Suppressor macrophage (primary cell): ENCODE measurements at regions not wholly inside any gene's neighbourhood (a gene's known extent, or its start where the extent isn't known, plus 50 kb on each side); places are given as distances from the start of the nearest gene placed in this dataset.
A peak's percentile ranks its signal among the peaks of the same experiment; 100 is the strongest.
"Not testable (repeated sequence)": the region's sequence is repeated elsewhere in the genome, so short reads cannot be mapped to it uniquely, and the experiment has no call there.

Source experiments
- DNase-seq, 4 experiments: peaks; one replicate each; pipeline ENCODE4 v3.0.0-alpha.2; 2020 to 2022

DNA sequence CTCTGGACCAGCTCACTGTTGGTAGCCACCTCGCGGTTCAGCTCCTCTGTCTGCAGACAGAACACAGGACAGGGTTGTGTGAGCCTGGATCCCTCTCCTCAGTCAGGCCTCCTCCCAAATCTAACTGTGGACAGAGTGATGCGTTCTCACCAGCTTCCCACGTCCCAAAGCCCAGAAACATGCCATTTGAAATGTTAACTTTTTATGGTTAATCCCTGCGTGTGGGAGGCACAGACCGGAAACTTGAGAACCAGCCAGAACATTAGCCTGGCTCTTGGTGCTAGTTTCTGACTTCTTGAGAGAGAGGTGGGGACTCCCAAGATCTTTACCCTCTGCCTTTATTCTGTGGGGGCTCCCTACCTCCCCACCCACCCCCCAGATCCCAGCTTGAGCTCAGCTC lies 129.6 kb downstream of the TNFRSF13B start:
- DNase-seq, result not testable (repeated sequence)

DNA sequence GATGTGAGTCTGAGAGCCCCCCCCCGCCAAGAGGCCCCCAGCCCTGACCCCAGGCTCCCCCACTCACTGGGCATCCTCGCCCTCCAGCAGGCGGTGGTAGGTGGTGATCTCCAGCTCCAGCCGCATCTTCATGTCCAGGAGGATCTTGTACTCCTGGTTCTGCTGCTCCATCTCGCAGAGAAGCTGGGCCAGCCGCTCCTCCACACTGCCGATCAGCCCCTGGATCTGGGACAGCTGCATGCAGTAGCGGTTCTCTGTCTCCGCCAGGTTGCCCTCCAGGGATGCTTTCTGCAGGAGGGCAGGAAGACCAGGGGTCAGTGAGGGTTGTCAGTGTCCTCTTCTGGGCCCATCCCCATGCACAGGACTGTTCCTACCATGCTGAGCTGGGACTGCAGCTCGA lies 130.0 kb downstream of the TNFRSF13B start:
- not testable (repeated sequence) for DNase-seq

DNA sequence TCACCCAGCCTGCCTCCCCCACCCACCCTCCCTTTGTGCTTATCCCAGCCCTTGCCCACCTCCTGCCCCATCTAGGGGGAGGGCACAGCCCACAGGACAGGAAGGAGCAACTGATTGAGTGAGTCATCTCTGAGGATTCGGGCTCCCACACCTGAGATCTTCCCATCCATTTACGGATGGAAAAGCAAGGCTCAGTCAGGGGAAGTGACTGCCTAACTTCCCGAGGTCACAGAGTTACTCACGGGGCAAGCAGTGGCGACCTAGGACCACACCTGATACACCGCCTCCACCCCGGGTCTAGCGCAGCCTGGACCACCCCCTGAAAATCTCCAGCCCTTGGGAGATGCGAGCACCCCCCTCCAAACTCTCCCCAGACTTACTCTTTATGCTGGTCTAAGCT lies 131.7 kb downstream of the TNFRSF13B start:
- not testable (repeated sequence) for DNase-seq

DNA sequence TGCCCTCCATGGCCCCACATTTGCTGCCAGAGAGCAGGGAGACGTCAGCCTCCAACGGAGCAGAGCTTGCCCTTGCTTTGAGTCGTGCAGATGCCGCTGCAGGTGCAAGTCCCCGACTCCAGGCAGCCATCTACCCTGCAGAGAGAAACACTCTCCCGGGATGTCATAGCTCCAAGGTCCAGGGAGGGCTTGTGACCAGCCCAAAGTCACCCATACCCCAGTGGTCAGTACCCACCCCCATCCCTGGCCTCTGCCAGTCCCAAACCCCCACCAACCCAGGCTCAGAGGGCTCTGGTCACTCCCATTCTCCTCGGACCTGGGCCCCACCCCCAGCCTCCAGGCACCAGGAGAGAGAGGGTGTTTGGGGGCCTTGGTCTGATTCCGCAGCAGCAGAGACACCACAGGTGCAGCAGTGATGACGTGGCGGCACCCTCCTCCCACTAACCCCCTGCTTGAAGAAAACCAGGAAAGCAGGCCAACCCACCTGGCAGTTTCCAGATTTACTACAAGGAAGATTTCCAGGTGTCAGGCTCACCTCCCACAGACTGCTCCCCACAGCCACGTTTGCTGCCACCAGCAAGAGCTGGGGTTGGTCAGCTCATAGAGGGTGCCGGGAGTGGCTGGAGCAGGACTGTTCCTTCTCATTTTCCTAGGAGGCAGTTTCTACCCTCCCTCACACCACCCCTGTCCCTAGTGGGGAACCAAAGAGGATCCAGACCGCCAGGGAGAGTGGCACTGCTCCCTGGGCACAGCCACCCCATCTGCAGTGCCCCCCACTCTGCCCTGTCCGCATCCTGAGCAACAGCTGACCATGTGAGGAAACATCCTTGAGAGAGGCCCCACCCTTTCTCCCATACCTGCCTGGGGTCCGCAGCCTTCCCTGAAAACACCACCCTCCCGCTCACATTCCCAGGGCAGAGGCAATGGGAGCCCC lies 132.4 kb downstream of the TNFRSF13B start:
- not testable (repeated sequence) for DNase-seq

DNA sequence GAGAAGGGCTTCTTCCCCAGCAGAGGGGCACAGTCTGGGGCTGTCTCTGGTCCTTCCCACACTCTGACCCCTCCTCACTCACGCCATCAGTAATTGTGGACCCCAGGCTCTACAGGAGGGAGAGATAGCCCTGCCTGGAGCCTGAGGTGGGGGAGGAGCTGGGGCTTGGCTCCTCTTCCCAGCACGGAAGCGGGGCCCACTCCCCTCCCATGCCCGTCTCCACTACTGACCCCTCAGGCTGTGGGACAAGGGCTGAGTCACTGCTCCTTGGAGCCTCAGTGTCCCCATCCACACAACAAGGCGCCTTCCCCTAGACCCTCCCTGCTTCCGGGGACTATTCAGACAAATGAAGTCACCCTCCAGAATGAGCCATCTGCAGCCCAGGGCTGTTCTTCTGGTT lies 133.1 kb downstream of the TNFRSF13B start:
- DNase-seq, result not testable (repeated sequence)

DNA sequence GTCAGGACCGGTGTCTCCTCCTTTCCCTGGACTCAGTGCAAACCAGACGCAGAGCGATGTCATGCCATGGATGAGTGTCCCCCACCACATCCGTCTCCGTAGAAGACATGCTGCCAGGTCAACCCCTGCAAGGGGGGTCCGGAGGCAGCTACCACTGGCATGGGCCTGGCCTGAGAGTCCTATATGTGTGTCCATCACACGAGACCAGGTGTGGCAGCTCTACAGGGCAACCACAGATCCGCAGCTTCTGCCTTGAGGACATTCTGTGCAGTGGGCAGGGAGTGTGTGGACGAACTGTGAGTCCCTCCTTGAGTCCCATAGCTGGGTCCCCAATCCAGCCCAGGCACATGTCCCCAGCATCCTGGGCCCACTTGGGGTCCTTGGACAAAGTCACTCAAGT lies 133.6 kb downstream of the TNFRSF13B start:
- not testable (repeated sequence) for DNase-seq

DNA sequence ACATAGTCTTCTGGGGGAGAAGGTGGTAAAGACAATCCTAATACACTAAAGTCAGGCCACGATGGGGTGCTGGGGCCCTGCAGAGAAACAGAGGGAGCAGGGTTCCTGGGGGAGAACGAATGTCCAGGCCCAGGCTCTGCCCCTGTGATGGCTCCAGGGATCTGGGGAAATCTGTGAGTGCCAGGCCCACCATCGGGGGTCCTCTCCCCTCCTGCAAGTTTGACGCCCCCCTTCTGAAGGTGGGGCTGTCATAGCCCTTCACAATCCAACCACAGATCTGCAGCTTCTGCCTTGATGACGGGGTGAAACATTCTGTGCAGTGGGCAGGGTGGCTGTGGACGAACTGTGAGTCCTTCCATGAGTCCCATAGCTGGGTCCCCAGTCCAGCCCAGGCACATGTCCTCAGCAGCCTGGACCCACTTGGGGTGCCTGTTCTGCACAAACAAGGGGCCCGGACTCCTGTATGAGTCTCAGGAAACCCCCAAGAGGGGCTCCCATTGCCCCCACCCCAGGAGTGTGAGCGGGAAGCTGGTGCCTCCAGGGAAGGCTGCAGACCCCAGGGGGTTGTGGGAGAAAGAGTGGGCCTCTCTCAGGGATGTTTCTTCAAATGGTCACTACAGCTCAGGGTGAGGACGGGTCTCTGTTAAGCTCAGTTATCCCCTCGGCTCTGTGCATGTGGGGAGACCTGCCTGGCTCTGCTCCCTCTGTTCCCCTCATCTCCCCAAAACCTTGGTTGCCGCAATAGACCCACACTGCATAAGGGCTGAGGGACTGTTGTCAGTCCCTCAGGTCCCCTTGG lies 134.3 kb downstream of the TNFRSF13B start:
- not testable (repeated sequence) for DNase-seq

DNA sequence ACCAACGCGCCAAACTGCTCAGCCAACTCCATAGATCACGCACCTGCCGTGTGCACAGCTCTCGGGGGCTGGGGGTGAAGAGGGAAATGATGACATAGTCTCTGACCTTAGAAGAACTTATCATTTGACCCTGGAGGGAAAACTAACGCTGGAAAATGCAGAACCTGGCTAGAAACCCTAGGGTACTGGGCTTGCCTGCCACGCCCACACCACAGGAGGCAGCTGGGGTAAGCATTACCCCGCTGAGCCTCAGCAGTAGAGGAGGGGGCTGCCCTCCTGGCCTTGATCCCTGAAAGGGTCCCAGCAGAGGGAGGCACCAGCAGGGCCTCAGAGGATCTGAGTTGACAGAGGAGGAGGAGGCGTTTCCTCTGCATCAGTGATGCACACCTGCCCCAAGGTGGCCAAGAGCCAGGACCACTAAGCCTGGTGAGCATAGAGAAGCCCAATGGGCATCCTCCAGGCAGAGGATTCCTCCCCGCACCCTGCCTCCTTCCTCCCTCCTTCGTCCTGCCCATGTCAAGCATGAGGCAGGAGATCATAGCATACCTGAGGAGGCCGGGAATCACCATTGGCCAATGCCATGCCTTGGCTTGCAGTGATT lies 135.5 kb downstream of the TNFRSF13B start:
- DNase-seq, result peak; percentile 28 to 71 (median 49)

DNA sequence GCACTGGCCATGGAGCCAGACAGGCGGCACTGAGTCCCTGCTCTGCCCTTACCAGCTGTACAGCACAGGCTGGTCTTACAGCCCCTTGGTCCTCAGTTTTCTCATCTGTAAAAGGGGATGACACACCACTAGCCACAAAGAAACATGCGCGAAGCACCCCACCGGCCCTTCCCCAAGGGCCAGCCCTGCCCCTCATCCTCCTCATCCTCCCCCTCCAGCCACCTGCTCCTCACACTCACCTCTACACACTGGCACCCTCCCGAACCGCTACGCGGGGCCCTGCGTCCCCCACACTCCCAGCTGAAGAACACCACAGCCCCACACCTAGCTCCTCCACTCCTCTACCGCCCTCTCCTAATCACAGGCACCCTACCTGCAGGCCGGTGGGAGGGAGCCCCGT lies 138.4 kb downstream of the TNFRSF13B start:
- DNase-seq, result not testable (repeated sequence)

DNA sequence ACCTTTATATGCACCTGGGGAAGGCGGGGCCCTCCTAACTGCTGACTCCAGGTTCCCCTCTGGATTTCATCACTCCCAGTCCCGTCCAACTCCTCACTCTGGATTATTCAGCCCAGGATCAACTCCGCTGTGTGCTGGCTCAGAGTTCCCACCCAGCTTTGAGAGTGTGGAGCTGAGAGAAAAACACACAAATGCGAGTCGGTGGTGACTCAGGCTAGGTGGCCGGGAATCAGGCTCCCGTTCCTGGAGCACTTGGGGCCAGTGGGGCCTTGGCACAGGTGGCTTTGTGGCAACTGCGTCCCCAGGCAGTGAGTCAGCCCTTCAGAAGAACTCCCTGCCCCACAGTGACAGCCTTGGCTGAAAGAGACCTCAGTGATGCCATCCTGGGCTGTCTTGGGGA lies 139.1 kb downstream of the TNFRSF13B start:
- DNase-seq, result not testable (repeated sequence)

DNA sequence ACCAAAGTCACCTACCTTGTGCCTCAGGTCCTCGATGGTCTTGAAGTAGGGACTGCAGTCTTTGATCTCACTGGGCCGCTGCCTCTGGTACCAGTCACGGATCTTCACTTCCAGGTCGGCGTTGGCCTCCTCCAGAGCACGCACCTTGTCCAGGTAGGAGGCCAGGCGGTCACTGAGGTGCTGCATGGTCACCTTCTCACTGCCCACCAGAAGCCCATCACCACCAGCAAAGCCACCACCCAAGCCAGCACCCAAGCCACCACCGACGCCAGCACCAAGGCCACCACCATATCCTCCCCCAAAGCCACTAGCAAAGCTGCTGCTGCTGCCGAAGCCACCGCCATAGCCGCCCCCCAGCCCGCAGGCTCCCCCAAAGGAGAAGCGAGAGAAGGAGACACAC lies 139.7 kb downstream of the TNFRSF13B start:
- not testable (repeated sequence) for DNase-seq

DNA sequence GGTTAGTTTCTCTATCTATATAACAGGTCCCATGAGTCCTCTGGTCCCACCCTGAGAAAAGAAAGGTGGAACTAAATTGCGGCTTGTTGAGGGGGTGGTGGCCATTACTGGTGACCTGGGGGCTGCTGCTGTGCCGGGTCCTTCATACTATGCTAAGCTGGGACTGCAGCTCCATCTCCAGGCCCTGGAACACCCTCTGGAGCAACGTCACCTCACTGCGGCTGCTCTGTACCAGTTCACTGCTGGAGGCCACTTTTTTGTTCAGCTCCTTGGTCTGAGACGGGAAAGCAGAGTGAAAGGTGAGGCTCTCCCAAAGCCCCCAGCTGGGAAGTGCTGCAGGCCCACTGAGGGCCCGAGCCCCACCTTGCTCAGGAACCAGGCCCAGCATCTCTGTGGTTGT lies 140.7 kb downstream of the CCDC144A start:
- not testable (repeated sequence) for DNase-seq

DNA sequence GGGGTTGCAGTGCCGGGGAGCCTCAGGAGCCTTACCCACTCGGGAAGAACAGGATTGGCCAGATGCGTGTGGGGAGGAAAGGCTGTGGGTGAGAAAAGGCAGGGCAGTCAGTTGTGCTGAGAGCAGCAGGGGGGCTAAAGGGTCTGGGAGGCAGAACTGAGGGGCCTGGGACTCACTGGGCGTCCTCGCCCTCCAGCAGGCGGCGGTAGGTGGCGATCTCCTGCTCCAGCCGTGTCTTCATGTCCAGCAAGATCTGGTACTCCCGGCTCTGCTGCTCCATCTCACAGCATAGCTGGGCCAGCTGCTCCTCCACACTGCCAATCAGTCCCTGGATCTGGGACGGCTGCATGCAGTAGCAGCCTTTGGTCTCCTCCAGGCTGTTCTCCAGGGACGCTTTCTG lies 140.2 kb downstream of the CCDC144A start:
- not testable (repeated sequence) for DNase-seq
